H54 (cell line): ENCODE measurements at regions not wholly inside any gene's neighbourhood (a gene's known extent, or its start where the extent isn't known, plus 50 kb on each side); places are given as distances from the start of the nearest gene placed in this dataset.
"Not testable (repeated sequence)": the region's sequence is repeated elsewhere in the genome, so short reads cannot be mapped to it uniquely, and the experiment has no call there.

Source experiments
- DNase-seq: peaks from one replicate; pipeline ENCODE4 v3.0.0; 2011; ENCODE audit warnings: low spot score, mixed read lengths; ENCODE audit not compliant: insufficient read length
- FAIRE-seq: peaks from 3 replicates; lab custom pipeline; 2011; peaks lifted over from hg19 to GRCh38; lab: Jason Lieb, UNC
- POLR2A ChIP-seq: IDR thresholded peaks from 2 replicates; pipeline ENCODE4 v1.6.1; 2011; ENCODE audit warnings: low read depth, mild to moderate bottlenecking, low read length

DNA sequence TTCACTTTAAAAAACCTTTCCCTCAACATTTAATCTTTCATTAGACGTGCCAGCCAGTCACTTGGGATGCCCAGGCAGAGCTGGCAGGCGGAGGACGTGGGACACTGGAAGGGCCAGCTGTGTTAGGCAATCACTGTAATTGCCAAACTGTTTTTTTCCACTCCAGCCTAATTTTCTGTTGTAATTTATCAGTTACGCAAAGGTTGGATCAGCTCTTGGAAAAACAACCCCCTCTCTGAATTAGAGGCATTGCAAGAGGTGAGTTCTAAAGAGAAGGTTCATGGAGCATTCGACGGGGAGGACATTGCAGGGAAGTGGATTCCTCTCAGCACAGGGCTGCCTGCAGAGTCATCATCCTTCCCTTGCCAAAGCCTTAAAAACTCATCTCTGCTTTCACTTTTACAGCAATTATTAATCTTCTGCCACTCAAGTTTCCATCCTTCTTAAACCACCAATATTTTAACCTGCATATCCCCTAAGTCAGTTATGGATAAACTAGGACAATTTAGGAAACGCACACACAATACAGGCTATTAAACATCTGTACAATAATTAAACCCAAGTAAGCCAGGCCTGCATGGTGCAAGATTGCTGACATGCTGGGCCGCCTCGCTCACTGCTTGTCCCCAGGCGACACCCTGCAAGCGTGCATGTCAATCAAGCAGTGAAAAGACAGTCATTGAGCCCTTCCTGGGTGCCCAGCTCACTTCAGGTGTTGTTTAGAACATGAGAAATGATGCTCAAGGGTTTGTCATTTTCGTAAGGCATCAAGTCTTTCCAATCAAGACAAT, 272.3 kb upstream of the RNF32 start:
- no peak for DNase-seq
- TF ChIP-seq POLR2A = no peak
- FAIRE-seq = no peak

DNA sequence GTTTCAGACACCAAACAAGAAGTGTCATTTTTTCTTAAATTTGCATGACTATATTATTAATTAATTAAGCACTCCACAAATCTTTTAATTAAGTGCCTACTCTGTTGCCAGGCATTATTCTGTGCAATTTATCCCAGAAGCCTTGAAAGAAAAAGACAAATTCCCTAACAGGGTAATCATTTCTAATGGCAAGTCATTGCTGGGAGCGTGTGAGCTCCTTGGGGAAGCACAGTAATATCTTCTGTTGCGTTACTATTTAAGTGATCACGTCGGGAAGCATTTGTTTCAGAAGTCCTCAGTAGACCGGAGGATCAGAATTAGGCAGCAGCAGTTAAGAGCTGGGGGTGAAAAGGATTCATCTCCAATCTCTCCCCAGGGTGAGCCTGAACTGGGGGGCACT, 276.8 kb upstream of the RNF32 start:
- DNase-seq = no peak
- FAIRE-seq = no peak
- TF ChIP-seq POLR2A = no peak

DNA sequence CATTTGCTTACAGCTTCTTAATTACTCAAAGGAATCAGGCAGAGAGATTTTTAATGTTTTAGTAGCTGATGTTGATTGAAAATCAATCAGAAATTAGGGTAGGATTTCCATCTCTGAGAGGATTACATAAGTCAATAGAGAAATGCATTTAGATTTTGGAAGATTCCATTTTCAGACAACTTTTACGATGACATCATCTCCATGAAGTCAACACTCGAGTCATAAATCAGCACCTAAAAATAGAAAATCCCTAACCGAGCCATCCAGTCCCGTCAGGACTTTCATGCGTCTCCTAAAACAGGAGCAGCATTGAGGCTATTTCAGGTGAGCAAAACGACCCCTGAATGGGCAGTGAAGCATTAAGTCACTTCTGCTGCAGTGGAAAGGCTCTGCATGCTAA, 279.7 kb upstream of the RNF32 start:
- no peak for DNase-seq
- FAIRE-seq = no peak

DNA sequence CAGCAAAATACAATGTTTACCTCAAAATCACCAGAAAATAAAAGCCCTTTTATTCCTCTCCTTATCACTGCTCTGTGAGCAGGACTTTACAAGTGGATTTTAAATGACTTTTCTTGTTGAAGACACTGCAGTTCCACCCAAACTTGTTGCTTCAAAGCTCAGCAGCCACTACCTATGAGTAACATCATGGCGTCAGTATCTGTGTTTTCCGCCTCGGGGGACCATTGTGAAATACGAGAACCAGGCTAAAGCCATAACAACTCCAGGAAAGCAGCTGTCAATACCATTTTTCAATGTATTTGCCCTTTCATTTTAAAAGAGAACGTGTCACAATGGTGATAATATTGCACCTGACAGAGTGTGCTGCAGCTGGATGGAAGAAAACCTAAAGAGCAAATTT, 284.0 kb upstream of the RNF32 start:
- TF ChIP-seq POLR2A = no peak
- no peak for FAIRE-seq

More for the DNA sequence above, 279.7 kb upstream of the RNF32 start:
- no peak for TF ChIP-seq POLR2A

DNA sequence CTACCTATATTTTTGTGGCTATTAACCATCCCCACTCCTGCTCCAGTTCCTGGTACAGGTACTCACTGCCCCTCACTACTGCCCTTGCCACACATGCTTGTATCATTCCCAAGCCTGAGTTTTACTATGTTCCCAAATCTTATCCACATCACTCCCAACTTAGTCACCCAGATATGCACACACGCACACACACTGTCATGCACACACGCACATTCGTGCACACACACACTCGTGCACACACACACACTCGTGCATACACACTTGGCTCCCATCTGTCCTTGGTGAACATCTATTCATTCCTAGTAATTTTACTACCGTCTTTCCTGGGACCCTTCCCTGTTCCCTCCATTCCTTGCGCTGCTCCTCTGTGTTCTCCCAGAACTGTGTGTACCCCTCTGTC, 287.2 kb upstream of the RNF32 start:
- no peak for TF ChIP-seq POLR2A
- no peak for FAIRE-seq
- no peak for DNase-seq

More for the DNA sequence above, 284.0 kb upstream of the RNF32 start:
- no peak for DNase-seq

DNA sequence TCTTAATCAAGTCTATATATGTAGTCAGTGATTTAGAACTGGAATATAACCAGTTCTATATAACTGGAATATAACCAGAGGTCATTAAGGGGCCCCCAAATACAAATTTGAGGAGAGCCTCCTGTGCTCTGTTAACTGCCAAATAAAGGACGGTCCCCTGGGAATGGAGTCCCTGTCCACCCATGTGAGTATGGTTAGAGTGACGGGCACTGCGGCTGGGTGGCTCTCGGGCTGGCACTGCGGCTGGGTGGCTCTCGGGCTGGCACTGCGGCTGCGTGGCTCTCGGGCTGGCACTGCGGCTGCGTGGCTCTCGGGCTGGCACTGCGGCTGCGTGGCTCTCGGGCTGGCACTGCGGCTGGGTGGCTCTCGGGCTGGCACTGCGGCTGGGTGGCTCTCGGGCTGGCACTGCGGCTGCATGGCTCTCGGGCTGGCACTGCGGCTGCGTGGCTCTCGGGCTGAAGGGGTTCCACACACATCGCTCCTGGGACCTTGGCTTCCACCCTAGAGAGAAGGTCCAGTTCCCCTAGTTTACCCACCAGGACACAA, 292.8 kb upstream of the RNF32 start:
- DNase-seq = not testable (repeated sequence)

DNA sequence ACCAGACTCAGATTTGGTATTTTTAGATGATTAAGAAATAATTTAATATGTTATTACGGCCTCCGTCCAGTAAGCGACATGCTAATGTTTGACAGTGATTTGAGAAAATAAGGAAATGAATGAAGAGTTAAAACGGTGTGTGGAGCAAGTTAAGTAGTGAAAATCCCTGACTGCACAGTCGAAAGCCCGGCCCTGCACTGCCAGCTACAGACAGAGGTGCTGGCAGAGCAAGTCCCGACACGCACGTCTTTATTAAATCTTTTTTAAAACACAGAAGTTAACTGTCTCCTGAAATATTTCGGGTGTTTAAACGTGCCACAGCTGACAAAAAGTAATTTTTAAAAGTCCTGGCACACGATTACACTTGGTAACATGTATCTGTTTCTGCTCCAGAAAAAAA, 293.4 kb upstream of the RNF32 start:
- FAIRE-seq = no peak
- no peak for DNase-seq
- TF ChIP-seq POLR2A = no peak

More for the DNA sequence above, 292.8 kb upstream of the RNF32 start:
- FAIRE-seq = not testable (repeated sequence)

DNA sequence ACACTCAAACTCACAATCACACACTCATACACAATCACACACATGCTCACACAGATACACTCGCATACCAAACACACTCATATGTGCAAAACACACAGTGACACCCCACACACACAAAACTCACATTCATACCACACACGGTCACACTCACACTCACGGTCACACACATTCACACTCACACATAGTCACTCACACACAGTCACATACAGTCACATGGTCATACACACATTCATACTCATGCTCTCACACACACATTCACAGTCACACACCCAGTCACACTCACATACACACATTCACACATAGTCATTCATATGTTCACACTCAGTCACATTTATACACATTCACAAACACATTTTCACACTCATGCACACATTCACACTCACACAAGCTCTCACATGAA, 296.0 kb upstream of the RNF32 start:
- no peak for DNase-seq
- TF ChIP-seq POLR2A = no peak
- no peak for FAIRE-seq

DNA sequence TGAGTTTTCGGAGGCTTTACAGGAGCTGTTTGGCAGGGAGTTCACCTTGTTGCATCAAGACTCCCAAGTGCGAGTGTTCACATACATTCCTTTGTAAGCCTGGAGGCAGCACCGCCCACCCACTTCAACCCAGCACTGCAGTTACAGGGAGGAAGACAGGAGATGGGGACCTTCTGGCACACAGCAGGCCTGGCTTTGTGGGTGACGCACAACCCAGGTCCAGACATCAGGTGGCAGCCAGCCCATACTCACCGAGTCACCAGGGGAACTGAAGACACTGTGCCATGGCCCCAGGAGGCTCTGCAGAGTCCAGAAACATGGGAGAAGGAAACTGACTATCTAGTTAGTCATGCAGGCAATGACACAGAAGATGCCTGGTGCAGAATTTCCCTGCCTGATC, 305.9 kb upstream of the RNF32 start:
- DNase-seq = no peak
- TF ChIP-seq POLR2A = no peak
- no peak for FAIRE-seq

DNA sequence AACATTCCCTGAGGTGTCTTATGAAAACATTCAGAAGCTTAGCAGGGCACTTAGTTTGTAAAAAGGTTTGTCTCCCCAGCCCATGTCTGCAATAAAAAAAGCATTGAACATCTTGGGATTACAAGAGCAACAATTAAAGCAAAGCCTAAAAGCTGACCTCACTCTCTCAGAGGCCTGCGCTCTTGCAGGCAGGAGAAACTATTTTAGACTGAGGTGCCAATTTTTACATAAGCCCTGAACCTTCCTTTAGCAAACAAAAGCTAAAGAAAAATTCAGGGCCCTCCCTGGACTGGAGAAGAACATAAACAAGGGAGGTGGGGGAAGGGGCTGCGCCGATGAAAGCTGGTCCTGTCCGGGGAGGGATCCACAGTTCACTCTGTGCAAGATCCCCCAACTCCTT, 312.7 kb upstream of the RNF32 start:
- no peak for TF ChIP-seq POLR2A
- FAIRE-seq (no peak), DNase-seq (no peak)

DNA sequence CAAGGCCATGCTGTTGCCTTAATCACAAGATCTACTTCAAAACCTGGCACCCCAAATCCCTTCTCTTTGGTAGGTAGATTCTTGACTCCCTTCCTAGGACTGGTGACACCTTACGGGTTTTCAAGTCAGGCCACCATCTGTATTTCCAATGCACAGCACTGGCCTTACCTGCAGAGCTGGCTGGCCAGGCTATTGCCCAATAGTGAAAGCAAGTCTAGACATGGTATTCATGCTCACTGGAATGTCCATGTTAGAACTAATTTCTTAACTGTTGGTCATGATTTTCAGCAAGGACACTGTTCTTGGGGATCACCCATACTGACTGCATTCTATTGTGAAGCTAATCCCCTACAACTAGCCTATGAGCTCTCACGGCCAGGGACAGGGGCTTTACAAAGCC, 313.1 kb upstream of the RNF32 start:
- DNase-seq (no peak), FAIRE-seq (no peak)
- no peak for TF ChIP-seq POLR2A

DNA sequence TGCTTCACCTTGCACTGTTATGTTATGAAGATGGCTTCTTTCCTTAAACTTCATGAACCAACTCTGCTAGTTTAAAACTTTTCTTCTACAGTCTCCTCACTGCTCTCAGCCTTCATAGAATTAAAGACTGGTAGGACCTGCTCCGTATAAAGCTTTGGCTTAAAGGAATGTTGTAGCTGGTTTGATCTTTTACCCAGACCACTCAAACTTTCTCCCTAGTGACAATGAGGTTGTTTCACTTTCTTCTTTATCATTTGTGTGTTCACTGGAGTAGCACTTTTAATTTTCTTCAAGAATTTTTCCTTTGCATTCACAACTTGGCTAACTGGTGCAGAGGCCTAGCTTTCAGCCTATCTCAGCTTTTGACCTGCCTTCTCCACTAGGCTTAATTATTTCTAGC, 316.4 kb upstream of the RNF32 start:
- DNase-seq = no peak
- FAIRE-seq = no peak

DNA sequence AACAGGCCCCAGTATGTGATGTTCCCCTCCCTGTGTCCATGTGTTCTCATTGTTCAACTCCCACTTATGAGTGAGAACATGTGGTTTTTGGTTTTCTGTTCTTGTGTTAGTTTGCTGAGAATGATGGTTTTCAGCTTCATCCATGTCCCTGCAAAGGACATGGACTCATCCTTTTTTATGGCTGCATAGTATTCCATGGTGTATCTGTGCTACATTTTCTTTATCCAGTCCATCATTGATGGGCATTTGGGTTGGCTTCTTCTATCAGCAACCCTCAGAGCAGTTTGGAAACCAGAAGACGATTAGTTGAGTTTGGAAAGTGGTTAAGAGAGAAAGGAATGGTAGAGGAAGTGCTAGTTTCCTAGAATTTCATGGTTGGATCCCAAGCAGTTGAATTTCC, 319.1 kb upstream of the RNF32 start:
- FAIRE-seq, DNase-seq: not testable (repeated sequence)

More for the DNA sequence above, 316.4 kb upstream of the RNF32 start:
- no peak for TF ChIP-seq POLR2A

DNA sequence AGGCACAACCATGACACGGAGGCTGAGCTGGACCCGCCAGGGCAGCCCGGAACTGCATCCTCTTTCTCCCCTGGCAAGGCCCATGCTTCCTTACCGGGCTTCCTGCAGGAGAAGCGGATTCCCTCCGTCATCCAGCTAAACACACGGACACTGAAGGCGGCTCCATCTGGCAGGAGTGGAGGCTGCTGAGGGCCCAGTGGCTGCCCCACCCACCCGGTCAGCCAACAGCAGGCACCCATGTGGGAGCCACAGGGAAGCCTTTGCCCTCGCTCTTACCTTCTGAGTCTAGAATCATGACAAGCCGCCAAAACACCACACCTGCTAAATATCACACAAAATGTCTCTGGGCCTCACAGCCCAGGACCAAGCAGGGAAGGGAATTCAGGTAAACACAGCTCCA, 321.6 kb upstream of the RNF32 start:
- no peak for TF ChIP-seq POLR2A
- DNase-seq = no peak
- FAIRE-seq = no peak

DNA sequence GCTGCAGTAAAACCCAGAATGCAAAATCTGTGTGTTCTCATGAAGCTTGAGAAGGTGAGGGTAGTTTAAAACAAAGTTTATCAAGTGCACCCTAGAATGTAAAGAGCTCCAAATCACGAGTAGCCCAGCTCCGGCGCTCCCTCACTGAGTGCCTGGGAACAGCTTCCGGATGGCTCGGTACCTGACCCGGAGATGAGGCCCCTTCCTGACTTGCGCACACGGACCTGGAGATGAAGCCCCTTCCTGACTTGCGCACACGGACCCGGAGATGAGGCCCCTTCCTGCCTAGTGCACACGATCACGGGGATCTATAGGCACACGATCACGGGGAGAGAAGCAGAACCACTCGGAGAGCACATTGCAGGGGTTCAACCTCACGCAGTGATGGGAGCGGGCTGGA, 322.1 kb upstream of the RNF32 start:
- no peak for DNase-seq
- no peak for TF ChIP-seq POLR2A
- no peak for FAIRE-seq
